ENCODE measurements at regions not wholly inside any gene's neighbourhood (a gene's known extent, or its start where the extent isn't known, plus 50 kb on each side); places are given as distances from the start of the nearest gene placed in this dataset.

GRCh38 chr7:18352339-18353255 is 143.0 kb upstream of the HDAC9 start:
- H3K36me3 Mint-ChIP-seq (ENCODE audit: low read depth): no peaks in the 10 kb centered on the region
- no peak overlapping the region for H3K27ac Mint-ChIP-seq
- peaks cover 3% of the 10 kb centered on the region for H3K27me3 Mint-ChIP-seq
- peaks cover 6% of the 10 kb centered on the region for H3K4me1 Mint-ChIP-seq
- no peaks in the 10 kb centered on the region for H3K9me3 Mint-ChIP-seq
- H3K4me3 Mint-ChIP-seq: no peak overlapping the region
- peak; percentile 34 for ATAC-seq (replicated peaks)

- H3K4me3 Mint-ChIP-seq: no peak overlapping the region
- ATAC-seq (replicated peaks): no peak
Measured at GRCh38 chr7:18353339-18353738, 142.2 kb upstream of the HDAC9 start.

GRCh38 chr7:18354108-18355085 is 141.2 kb upstream of the HDAC9 start:
- H3K27me3 Mint-ChIP-seq: peaks cover 3% of the 10 kb centered on the region
- H3K9me3 Mint-ChIP-seq: no peaks in the 10 kb centered on the region
- H3K4me1 Mint-ChIP-seq: peaks cover 6% of the 10 kb centered on the region
- no peak for ATAC-seq (replicated peaks)
- H3K27ac Mint-ChIP-seq: no peak overlapping the region
- H3K4me3 Mint-ChIP-seq: no peak overlapping the region
- no peaks in the 10 kb centered on the region for H3K36me3 Mint-ChIP-seq (ENCODE audit: low read depth)

More at GRCh38 chr7:18353339-18353738, 142.2 kb upstream of the HDAC9 start:
- Mint-ChIP-seq H3K4me1 (peaks cover 6% of the 10 kb centered on the region), H3K36me3 (ENCODE audit: low read depth) (no peaks in the 10 kb centered on the region), H3K27me3 (peaks cover 3% of the 10 kb centered on the region), H3K27ac (no peak overlapping the region), H3K9me3 (no peaks in the 10 kb centered on the region)

GRCh38 chr7:18356191-18356645 is 139.3 kb upstream of the HDAC9 start:
- peak overlapping the region; percentile 43 for H3K4me3 Mint-ChIP-seq
- H3K4me1 Mint-ChIP-seq: peaks cover 6% of the 10 kb centered on the region
- no peak overlapping the region for H3K27ac Mint-ChIP-seq
- no peaks in the 10 kb centered on the region for H3K9me3 Mint-ChIP-seq
- no peaks in the 10 kb centered on the region for H3K36me3 Mint-ChIP-seq (ENCODE audit: low read depth)
- ATAC-seq (replicated peaks): peak; percentile 37
- H3K27me3 Mint-ChIP-seq: peaks cover 4% of the 10 kb centered on the region

- Mint-ChIP-seq H3K27ac (no peak overlapping the region), H3K4me3 (no peak overlapping the region), H3K36me3 (ENCODE audit: low read depth) (no peaks in the 10 kb centered on the region), H3K4me1 (peaks cover 6% of the 10 kb centered on the region), H3K9me3 (no peaks in the 10 kb centered on the region), H3K27me3 (peaks cover 8% of the 10 kb centered on the region)
- ATAC-seq (replicated peaks): no peak
Measured at GRCh38 chr7:18357691-18358090, 137.9 kb upstream of the HDAC9 start.

- H3K4me1 Mint-ChIP-seq: no peaks in the 10 kb centered on the region
- H3K36me3 Mint-ChIP-seq (ENCODE audit: low read depth): no peaks in the 10 kb centered on the region
- peaks cover 14% of the 10 kb centered on the region for H3K27me3 Mint-ChIP-seq
- no peak overlapping the region for H3K4me3 Mint-ChIP-seq
- H3K9me3 Mint-ChIP-seq: no peaks in the 10 kb centered on the region
- ATAC-seq (replicated peaks): no peak
- H3K27ac Mint-ChIP-seq: no peak overlapping the region
Measured at GRCh38 chr7:18361756-18362155, 133.8 kb upstream of the HDAC9 start.

- no peaks in the 10 kb centered on the region for H3K4me1 Mint-ChIP-seq
- no peaks in the 10 kb centered on the region for H3K9me3 Mint-ChIP-seq
- H3K27ac Mint-ChIP-seq: no peak overlapping the region
- H3K4me3 Mint-ChIP-seq: no peak overlapping the region
- ATAC-seq (replicated peaks): no peak
- H3K27me3 Mint-ChIP-seq: peaks cover 14% of the 10 kb centered on the region
- no peaks in the 10 kb centered on the region for H3K36me3 Mint-ChIP-seq (ENCODE audit: low read depth)
Measured at GRCh38 chr7:18363751-18364380, 131.7 kb upstream of the HDAC9 start.

- H3K27me3 Mint-ChIP-seq: peaks cover 14% of the 10 kb centered on the region
- H3K9me3 Mint-ChIP-seq: no peaks in the 10 kb centered on the region
- H3K4me3 Mint-ChIP-seq: no peak overlapping the region
- ATAC-seq (replicated peaks): no peak
- no peak overlapping the region for H3K27ac Mint-ChIP-seq
- H3K36me3 Mint-ChIP-seq (ENCODE audit: low read depth): no peaks in the 10 kb centered on the region
- H3K4me1 Mint-ChIP-seq: no peaks in the 10 kb centered on the region
Measured at GRCh38 chr7:18364396-18364795, 131.2 kb upstream of the HDAC9 start.

- no peak overlapping the region for H3K27ac Mint-ChIP-seq
- H3K27me3 Mint-ChIP-seq: peaks cover 10% of the 10 kb centered on the region
Measured at GRCh38 chr7:18366394-18366793, 129.2 kb upstream of the HDAC9 start.

GRCh38 chr7:18369011-18369410 is 126.5 kb upstream of the HDAC9 start:
- ATAC-seq (replicated peaks): no peak
- peaks cover 3% of the 10 kb centered on the region for H3K27me3 Mint-ChIP-seq
- no peaks in the 10 kb centered on the region for H3K36me3 Mint-ChIP-seq (ENCODE audit: low read depth)
- H3K27ac Mint-ChIP-seq: no peak overlapping the region
- H3K4me1 Mint-ChIP-seq: no peaks in the 10 kb centered on the region
- H3K9me3 Mint-ChIP-seq: no peaks in the 10 kb centered on the region
- no peak overlapping the region for H3K4me3 Mint-ChIP-seq

More at GRCh38 chr7:18366394-18366793, 129.2 kb upstream of the HDAC9 start:
- no peaks in the 10 kb centered on the region for H3K4me1 Mint-ChIP-seq
- ATAC-seq (replicated peaks): no peak
- no peaks in the 10 kb centered on the region for H3K36me3 Mint-ChIP-seq (ENCODE audit: low read depth)
- no peak overlapping the region for H3K4me3 Mint-ChIP-seq
- H3K9me3 Mint-ChIP-seq: no peaks in the 10 kb centered on the region

GRCh38 chr7:18370633-18371032 is 124.9 kb upstream of the HDAC9 start:
- ATAC-seq (replicated peaks): no peak
- Mint-ChIP-seq H3K4me1 (no peaks in the 10 kb centered on the region), H3K4me3 (no peak overlapping the region), H3K27me3 (no peaks in the 10 kb centered on the region), H3K9me3 (no peaks in the 10 kb centered on the region), H3K27ac (no peak overlapping the region), H3K36me3 (ENCODE audit: low read depth) (no peaks in the 10 kb centered on the region)

GRCh38 chr7:18378989-18379605 is 116.5 kb upstream of the HDAC9 start:
- H3K36me3 Mint-ChIP-seq (ENCODE audit: low read depth): no peaks in the 10 kb centered on the region
- H3K4me3 Mint-ChIP-seq: no peak overlapping the region
- no peaks in the 10 kb centered on the region for H3K4me1 Mint-ChIP-seq
- no peak overlapping the region for H3K27ac Mint-ChIP-seq
- no peaks in the 10 kb centered on the region for H3K9me3 Mint-ChIP-seq
- ATAC-seq (replicated peaks): no peak
- no peaks in the 10 kb centered on the region for H3K27me3 Mint-ChIP-seq

- H3K27ac Mint-ChIP-seq: no peak overlapping the region
- H3K36me3 Mint-ChIP-seq (ENCODE audit: low read depth): no peaks in the 10 kb centered on the region
- peaks cover 4% of the 10 kb centered on the region for H3K27me3 Mint-ChIP-seq
- H3K4me1 Mint-ChIP-seq: no peaks in the 10 kb centered on the region
- no peak for ATAC-seq (replicated peaks)
- no peaks in the 10 kb centered on the region for H3K9me3 Mint-ChIP-seq
- H3K4me3 Mint-ChIP-seq: no peak overlapping the region
Measured at GRCh38 chr7:18384491-18385143, 110.9 kb upstream of the HDAC9 start.

Measured in activated T-helper 17 cell treated with anti-CD3 and anti-CD28 coated beads, Interleukin-2, amount 50 U/mL, for 72 hours (primary cell).